OCI-LY7 (cell line): ENCODE measurements at regions not wholly inside any gene's neighbourhood (a gene's known extent, or its start where the extent isn't known, plus 50 kb on each side); places are given as distances from the start of the nearest gene placed in this dataset.

ENCODE experiments used
- BruUV-seq: library from RNA; stranded (reverse); fragments of 400-500 nt; replicated peaks from 2 replicates; lab custom pipeline; 2021; lab: Mats Ljungman, UMichigan
- CTCF ChIA-PET: fragments of 300-600 bp; sonication (Branson Sonifier 250); formaldehyde crosslinking; loops from one replicate; lab custom pipeline; 2022; ENCODE audit warnings: antibody characterized with exemption; ENCODE audit not compliant: unreplicated experiment; lab: Charles Lee
- POLR2A ChIA-PET: fragments of 300-600 bp; sonication (Branson Sonifier 250); formaldehyde crosslinking; loops from one replicate; lab custom pipeline; 2022; ENCODE audit warnings: antibody characterized with exemption; lab: Charles Lee
- DNase-seq: peaks from one replicate; pipeline ENCODE4 v3.0.0-alpha.2; 2015; ENCODE audit warnings: low spot score
- H2AFZ ChIP-seq: fragments of 200-600 bp; sonication (generic), shearing (Covaris generic); 2 replicates; pipeline ENCODE4 v1.6.1; 2014; ENCODE audit warnings: mild to moderate bottlenecking, antibody characterized with exemption, low read length, moderate library complexity
- H3K27ac ChIP-seq: fragments of 200-600 bp; sonication (generic); 2 replicates; pipeline ENCODE4 v1.5.1; 2014; ENCODE audit warnings: mixed run types, low read depth, mild to moderate bottlenecking, moderate library complexity, low read length, inconsistent platforms; ENCODE audit not compliant: poor library complexity, severe bottlenecking
- H3K36me3 ChIP-seq: fragments of 200-600 bp; sonication (generic); 2 replicates; pipeline ENCODE4 v1.6.1; 2014; ENCODE audit warnings: mild to moderate bottlenecking, antibody characterized with exemption, low read length, moderate library complexity, mixed read lengths; ENCODE audit not compliant: insufficient read depth
- H3K4me1 ChIP-seq: fragments of 200-600 bp; sonication (generic); 2 replicates; pipeline ENCODE4 v1.5.1; 2014; ENCODE audit warnings: mild to moderate bottlenecking, low read length; ENCODE audit not compliant: insufficient read depth, poor library complexity, severe bottlenecking
- H3K4me2 ChIP-seq: fragments of 200-600 bp; sonication (generic); 2 replicates; pipeline ENCODE4 v1.6.1; 2014; ENCODE audit warnings: mild to moderate bottlenecking, low read length
- H3K4me3 ChIP-seq: fragments of 200-600 bp; sonication (generic); 2 replicates; pipeline ENCODE4 v1.5.1; 2014; ENCODE audit warnings: mild to moderate bottlenecking, low read depth, low read length; ENCODE audit not compliant: poor library complexity, severe bottlenecking
- H3K79me2 ChIP-seq: fragments of 200-600 bp; sonication (generic); 2 replicates; pipeline ENCODE4 v1.6.1; 2016; ENCODE audit warnings: low read depth, mild to moderate bottlenecking, low read length, moderate library complexity, mixed read lengths; ENCODE audit not compliant: insufficient read depth
- H3K9me2 ChIP-seq: fragments of 200-600 bp; sonication (generic); 2 replicates; pipeline ENCODE4 v1.6.1; 2016; ENCODE audit warnings: mild to moderate bottlenecking, low read length, mixed read lengths; ENCODE audit not compliant: insufficient read depth
- H3K9me3 ChIP-seq: fragments of 200-600 bp; sonication (generic); 2 replicates; pipeline ENCODE4 v1.6.1; 2014; ENCODE audit warnings: mild to moderate bottlenecking, mixed run types, low read length, mixed read lengths
- H4K20me1 ChIP-seq: fragments of 200-600 bp; sonication (generic); 2 replicates; pipeline ENCODE4 v1.6.1; 2014; ENCODE audit warnings: mild to moderate bottlenecking, antibody characterized with exemption, low read length, moderate library complexity, mixed read lengths; ENCODE audit not compliant: insufficient read depth
- CTCF ChIP-seq: fragments of 200-600 bp; sonication (generic); conservative IDR thresholded peaks from 2 replicates; pipeline ENCODE4 v1.5.1; 2014; ENCODE audit warnings: mild to moderate bottlenecking, antibody characterized with exemption, low read length, moderate library complexity, mixed read lengths
- EZH2phosphoT487 ChIP-seq: fragments of 200-600 bp; sonication (generic); IDR thresholded peaks from 2 replicates; pipeline ENCODE4 v1.6.1; 2018; ENCODE audit warnings: low read depth, borderline replicate concordance, mild to moderate bottlenecking, mixed run types, antibody characterized with exemption, low read length, moderate library complexity, mixed read lengths
- intact Hi-C: fragments of 100-400 bp; cut with micrococcal nuclease; formaldehyde crosslinking; loops from one replicate; pipeline ENCODE4 v1.10.0; 2022; ENCODE audit not compliant: unreplicated experiment

GRCh38 chr2:181264441-181264840 is 192.7 kb upstream of the ITGA4 start:
- H3K36me3 ChIP-seq, result no peaks in the 10 kb centered on the region
- no peaks in the 10 kb centered on the region for H3K9me2 ChIP-seq
- no peak overlapping the region for H3K4me2 ChIP-seq
- H3K4me1 ChIP-seq, result no peaks in the 10 kb centered on the region
- BruUV-seq, result no TSS peak
- TF ChIP-seq CTCF, result no peak
- no peak for TF ChIP-seq EZH2phosphoT487
- DNase-seq, result no peak
- H3K9me3 ChIP-seq, result no peaks in the 10 kb centered on the region
- no peaks in the 10 kb centered on the region for H4K20me1 ChIP-seq
- H2AFZ ChIP-seq, result no peak overlapping the region
- no peak overlapping the region for H3K4me3 ChIP-seq
- POLR2A ChIA-PET, result no interaction called here
- no peaks in the 10 kb centered on the region for H3K79me2 ChIP-seq
- H3K27ac ChIP-seq, result no peak overlapping the region
- intact Hi-C loops, result no loop called here
- CTCF ChIA-PET, result interaction anchor here (0.6 kb wide), 1 partner anchor 24 kb away, joined by 3 read pairs; no protein-coding TSS in a partner anchor

GRCh38 chr2:181266614-181267013 is 190.6 kb upstream of the ITGA4 start:
- TF ChIP-seq CTCF, result no peak
- TF ChIP-seq EZH2phosphoT487, result no peak
- no peaks in the 10 kb centered on the region for H3K9me3 ChIP-seq
- no peaks in the 10 kb centered on the region for H3K36me3 ChIP-seq
- no peak overlapping the region for H3K27ac ChIP-seq
- no peaks in the 10 kb centered on the region for H4K20me1 ChIP-seq
- H3K9me2 ChIP-seq, result no peaks in the 10 kb centered on the region
- BruUV-seq, result no TSS peak
- no peak for DNase-seq
- no peak overlapping the region for H2AFZ ChIP-seq
- CTCF ChIA-PET, result no interaction called here
- no peak overlapping the region for H3K4me2 ChIP-seq
- no peaks in the 10 kb centered on the region for H3K79me2 ChIP-seq
- no peak overlapping the region for H3K4me3 ChIP-seq
- no peaks in the 10 kb centered on the region for H3K4me1 ChIP-seq
- POLR2A ChIA-PET, result interaction anchor here (0.5 kb wide), 1 partner anchor 251 kb away, joined by 3 read pairs; no protein-coding TSS in a partner anchor
- intact Hi-C loops, result no loop called here

- Histone ChIP-seq H3K79me2 (no peaks in the 10 kb centered on the region), H3K36me3 (no peaks in the 10 kb centered on the region), H3K4me2 (no peak overlapping the region), H3K27ac (no peak overlapping the region), H4K20me1 (no peaks in the 10 kb centered on the region), H3K4me1 (no peaks in the 10 kb centered on the region), H3K9me2 (no peaks in the 10 kb centered on the region), H3K9me3 (no peaks in the 10 kb centered on the region), H3K4me3 (no peak overlapping the region), H2AFZ (no peak overlapping the region)
- BruUV-seq, result no TSS peak
- no peak for TF ChIP-seq CTCF
- TF ChIP-seq EZH2phosphoT487, result no peak
- ChIA-PET POLR2A (interaction anchor here (0.7 to 1.2 kb wide), 3 partner anchors 9 to 21 kb away, joined by 3 to 4 read pairs (median 4); no protein-coding TSS in a partner anchor), CTCF (no interaction called here)
- no peak for DNase-seq
- intact Hi-C loops, result no loop called here
Measured at GRCh38 chr2:181268174-181268867, 188.9 kb upstream of the ITGA4 start.
